Ishikawa (cell line): ENCODE measurements at regions not wholly inside any gene's neighbourhood (a gene's known extent, or its start where the extent isn't known, plus 50 kb on each side); places are given as distances from the start of the nearest gene placed in this dataset.

ENCODE experiments used
- CREB1 ChIP-seq: IDR thresholded peaks from 2 replicates; pipeline ENCODE4 v1.6.1; 2012; ENCODE audit warnings: low read depth
- EGR1 ChIP-seq: IDR thresholded peaks from 2 replicates; pipeline ENCODE4 v1.6.1; 2012
- EP300 ChIP-seq: IDR thresholded peaks from 2 replicates; pipeline ENCODE4 v1.6.1; 2012; ENCODE audit warnings: borderline replicate concordance
- MAX ChIP-seq: IDR thresholded peaks from 2 replicates; pipeline ENCODE4 v1.6.1; 2012
- RAD21 ChIP-seq: IDR thresholded peaks from 2 replicates; pipeline ENCODE4 v1.6.1; 2012; ENCODE audit warnings: low read depth
- REST ChIP-seq: IDR thresholded peaks from 2 replicates; pipeline ENCODE4 v1.6.1; 2012; ENCODE audit warnings: low read depth, mild to moderate bottlenecking
- USF1 ChIP-seq: IDR thresholded peaks from 2 replicates; pipeline ENCODE4 v1.6.1; 2012
- YY1 ChIP-seq: IDR thresholded peaks from 2 replicates; pipeline ENCODE4 v1.6.1; 2012; ENCODE audit warnings: low read depth
- ZBTB7A ChIP-seq: IDR thresholded peaks from 2 replicates; pipeline ENCODE4 v1.6.1; 2012; ENCODE audit warnings: low read depth

- TF ChIP-seq REST (no peak), EP300 (no peak), YY1 (no peak), RAD21 (no peak), EGR1 (no peak), MAX (no peak), USF1 (no peak), CREB1 (no peak), ZBTB7A (no peak)
Measured at GRCh38 chrX:124209792-124210576, 122.5 kb upstream of the TEX13D start.
